DND-41 (cell line): ENCODE measurements at regions not wholly inside any gene's neighbourhood (a gene's known extent, or its start where the extent isn't known, plus 50 kb on each side); places are given as distances from the start of the nearest gene placed in this dataset.

Experiments
- ATAC-seq: fragments of 200-7000 bp; cut with Tn5 transposase; 3 replicates; pipeline ENCODE4 v1.9.1; 2021; ENCODE audit warnings: low read depth; ENCODE audit not compliant: insufficient read depth
- DNase-seq: peaks from one replicate; pipeline ENCODE4 v3.0.0-alpha.2; 2020
- H2AFZ ChIP-seq: 2 replicates; pipeline ENCODE4 v1.6.0; 2012; ENCODE audit warnings: low read depth, low read length
- H3K27ac ChIP-seq: 2 replicates; pipeline ENCODE4 v1.5.1; 2012; ENCODE audit warnings: low read length, inconsistent platforms
- H3K27me3 ChIP-seq: fragments of 200-600 bp; sonication (generic); 2 replicates; pipeline ENCODE4 v1.6.0; 2012; ENCODE audit warnings: low read length, mild to moderate bottlenecking, inconsistent platforms; ENCODE audit not compliant: insufficient read depth, poor library complexity
- H3K36me3 ChIP-seq: 2 replicates; pipeline ENCODE4 v1.5.1; 2012; ENCODE audit warnings: low read length, inconsistent platforms; ENCODE audit not compliant: insufficient read depth
- H3K4me1 ChIP-seq: 2 replicates; pipeline ENCODE4 v1.5.1; 2012; ENCODE audit warnings: mild to moderate bottlenecking, low read length; ENCODE audit not compliant: insufficient read depth
- H3K4me2 ChIP-seq: 2 replicates; pipeline ENCODE4 v1.6.0; 2012; ENCODE audit warnings: mild to moderate bottlenecking, moderate library complexity, low read length, inconsistent platforms; ENCODE audit not compliant: insufficient read depth
- H3K4me3 ChIP-seq, 2 experiments: fragments of 200-600 bp in 1 of 2; shearing (Covaris generic) in 1 of 2; 2 replicates each; pipeline ENCODE4 v1.5.1; 2012 to 2016; ENCODE audit warnings: inconsistent platforms in 2 of 2, low read length in 2 of 2, mild to moderate bottlenecking in 2 of 2, low read depth in 1 of 2, moderate library complexity in 1 of 2
- H3K79me2 ChIP-seq: 2 replicates; pipeline ENCODE4 v1.6.0; 2012; ENCODE audit warnings: low read length, inconsistent platforms; ENCODE audit not compliant: insufficient read depth
- H3K9ac ChIP-seq: 2 replicates; pipeline ENCODE4 v1.6.0; 2012; ENCODE audit warnings: low read depth, mild to moderate bottlenecking, inconsistent platforms, low read length, moderate library complexity
- H3K9me3 ChIP-seq: 2 replicates; pipeline ENCODE4 v1.5.1; 2012; ENCODE audit warnings: low read length, moderate library complexity, mild to moderate bottlenecking, inconsistent platforms; ENCODE audit not compliant: insufficient read depth, severe bottlenecking
- H4K20me1 ChIP-seq: 2 replicates; pipeline ENCODE4 v1.6.0; 2012; ENCODE audit warnings: low read length; ENCODE audit not compliant: insufficient read depth
- CTCF ChIP-seq: IDR thresholded peaks from 2 replicates; pipeline ENCODE4 v1.5.1; 2012; ENCODE audit warnings: borderline replicate concordance, low read length, moderate library complexity, mild to moderate bottlenecking; ENCODE audit not compliant: poor library complexity, severe bottlenecking; ENCODE audit errors: extremely low read depth
- EZH2 ChIP-seq: IDR thresholded peaks from 3 replicates; pipeline ENCODE4 v1.6.1; 2012; ENCODE audit warnings: borderline replicate concordance, low read depth, mild to moderate bottlenecking, moderate library complexity, low read length, inconsistent platforms; ENCODE audit not compliant: severe bottlenecking

- Histone ChIP-seq H3K4me2 (no peak overlapping the region), H3K9ac (no peak overlapping the region), H3K79me2 (no peaks in the 10 kb centered on the region), H3K27ac (no peak overlapping the region), H3K4me1 (no peaks in the 10 kb centered on the region), H3K36me3 (no peaks in the 10 kb centered on the region), H3K27me3 (no peaks in the 10 kb centered on the region), H3K9me3 (no peaks in the 10 kb centered on the region), H3K4me3 (no peak overlapping the region), H2AFZ (no peak overlapping the region), H4K20me1 (no peaks in the 10 kb centered on the region)
- DNase-seq (no peak), ATAC-seq (no peak)
- no peak for TF ChIP-seq CTCF
- no peak for TF ChIP-seq EZH2
Measured at GRCh38 chrY:7979770-7980169, 1068.2 kb upstream of the AMELY start.

- Histone ChIP-seq H3K4me3 (no peak overlapping the region), H3K27ac (no peak overlapping the region), H2AFZ (no peak overlapping the region), H3K79me2 (no peaks in the 10 kb centered on the region), H3K4me1 (no peaks in the 10 kb centered on the region), H3K36me3 (no peaks in the 10 kb centered on the region), H3K4me2 (no peak overlapping the region), H3K9ac (no peak overlapping the region), H3K27me3 (no peaks in the 10 kb centered on the region), H3K9me3 (no peaks in the 10 kb centered on the region), H4K20me1 (no peaks in the 10 kb centered on the region)
- DNase-seq = no peak
- no peak for ATAC-seq
- no peak for TF ChIP-seq CTCF
- TF ChIP-seq EZH2 = no peak
Measured at GRCh38 chrY:7977301-7977700, 1065.7 kb upstream of the AMELY start.

- no peak for ATAC-seq
- H2AFZ ChIP-seq = no peak overlapping the region
- no peaks in the 10 kb centered on the region for H3K79me2 ChIP-seq
Measured at GRCh38 chrY:7968293-7968692, 1056.7 kb upstream of the AMELY start.

More at GRCh38 chrY:7968293-7968692, 1056.7 kb upstream of the AMELY start:
- H3K4me1 ChIP-seq = no peaks in the 10 kb centered on the region
- no peaks in the 10 kb centered on the region for H3K9me3 ChIP-seq
- no peaks in the 10 kb centered on the region for H3K27me3 ChIP-seq
- H3K9ac ChIP-seq = no peak overlapping the region
- DNase-seq = no peak
- no peak overlapping the region for H3K27ac ChIP-seq
- TF ChIP-seq EZH2 (no peak), CTCF (no peak)
- no peaks in the 10 kb centered on the region for H3K36me3 ChIP-seq
- no peak overlapping the region for H3K4me3 ChIP-seq
- H4K20me1 ChIP-seq = no peaks in the 10 kb centered on the region
- H3K4me2 ChIP-seq = no peak overlapping the region
